ENCODE measurements at regions not wholly inside any gene's neighbourhood (a gene's known extent, or its start where the extent isn't known, plus 50 kb on each side); places are given as distances from the start of the nearest gene placed in this dataset.
A peak's percentile ranks its signal among the peaks of the same experiment; 100 is the strongest.
"Not testable (repeated sequence)": the region's sequence is repeated elsewhere in the genome, so short reads cannot be mapped to it uniquely, and the experiment has no call there.

- DNase-seq (ENCODE audit: low read depth in 2 of 3, low spot score in 2 of 3), result no peak
Measured at GRCh38 chr14:66001356-66001755, 484.8 kb upstream of the CCDC196 start.

GRCh38 chr14:66003082-66003730 lies 483.0 kb upstream of the CCDC196 start:
- DNase-seq (ENCODE audit: low read depth in 2 of 3, low spot score in 2 of 3), result no peak

- DNase-seq (ENCODE audit: low read depth in 2 of 3, low spot score in 2 of 3), result no peak
Measured at GRCh38 chr14:66005900-66006434, 480.2 kb upstream of the CCDC196 start.

DNA sequence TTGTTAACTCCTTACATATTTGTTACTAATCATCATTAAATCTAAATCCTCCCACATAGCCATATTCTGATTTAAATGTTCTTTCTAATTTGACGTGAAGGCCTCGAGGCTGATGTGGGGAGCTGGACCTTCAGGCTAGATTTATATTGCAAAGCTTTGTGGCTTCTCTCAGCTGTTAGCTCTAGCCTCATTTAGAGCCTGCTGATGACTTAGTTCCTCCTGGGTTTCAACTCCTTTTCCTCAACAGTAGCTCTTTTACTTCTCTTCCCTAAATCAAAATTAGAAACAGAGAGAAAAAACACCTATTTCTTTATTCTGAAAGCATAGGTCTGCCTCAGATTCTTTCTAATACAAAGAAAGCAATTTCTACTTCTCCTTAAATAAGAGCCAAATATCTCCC lies 477.5 kb upstream of the CCDC196 start:
- DNase-seq (ENCODE audit: low read depth in 2 of 3, low spot score in 2 of 3), result peak in 1 of 3 donors; percentile 13

DNA sequence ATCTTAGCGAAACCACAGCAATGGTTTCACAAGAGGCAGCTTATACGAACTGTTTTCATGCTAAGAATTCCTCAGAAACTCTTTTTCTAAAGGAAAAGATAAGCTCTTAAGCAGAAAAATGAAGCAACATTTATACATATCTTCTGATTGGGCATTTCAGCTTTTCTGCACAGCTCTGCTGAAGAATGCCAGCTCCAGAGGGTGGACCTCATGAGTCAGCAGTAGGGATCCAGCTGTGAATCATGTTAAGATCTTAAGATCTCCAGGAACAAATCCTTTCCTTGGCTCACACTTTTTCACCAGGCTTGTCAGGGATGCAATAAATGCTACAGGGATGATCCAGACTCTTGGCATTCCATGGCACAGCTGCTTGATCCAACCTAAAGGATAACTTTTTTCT lies 477.1 kb upstream of the CCDC196 start:
- DNase-seq (ENCODE audit: low read depth in 2 of 3, low spot score in 2 of 3), result no peak

- DNase-seq (ENCODE audit: low read depth in 2 of 3, low spot score in 2 of 3), result no peak
Measured at GRCh38 chr14:66010695-66011094, 475.5 kb upstream of the CCDC196 start.

- DNase-seq (ENCODE audit: low read depth in 2 of 3, low spot score in 2 of 3), result no peak
Measured at GRCh38 chr14:66011855-66012254, 474.3 kb upstream of the CCDC196 start.

DNA sequence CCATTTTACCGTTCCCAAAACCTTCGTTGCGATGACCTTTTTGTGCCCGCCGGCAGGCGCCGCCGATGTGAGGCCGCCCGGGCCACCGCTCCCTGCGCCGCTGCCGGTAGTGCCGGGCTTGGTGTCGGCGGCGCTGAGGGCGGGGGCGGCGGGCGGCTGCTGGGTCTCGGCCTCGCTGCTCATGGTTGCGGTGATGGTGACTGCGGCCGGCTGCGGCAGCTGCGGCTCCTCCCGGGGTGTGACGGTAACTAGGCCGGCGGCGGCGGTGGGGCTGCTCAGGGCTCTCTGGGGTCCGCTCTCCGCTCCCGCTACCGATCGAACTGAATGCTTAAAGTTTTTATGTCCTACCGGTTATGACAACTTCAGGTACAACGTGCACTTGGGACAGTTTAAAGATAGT lies 472.6 kb upstream of the CCDC196 start:
- not testable (repeated sequence) for DNase-seq (ENCODE audit: low read depth in 2 of 3, low spot score in 2 of 3)

GRCh38 chr14:66015071-66015780 lies 470.9 kb upstream of the CCDC196 start:
- DNase-seq (ENCODE audit: low read depth in 2 of 3, low spot score in 2 of 3), result no peak

DNA sequence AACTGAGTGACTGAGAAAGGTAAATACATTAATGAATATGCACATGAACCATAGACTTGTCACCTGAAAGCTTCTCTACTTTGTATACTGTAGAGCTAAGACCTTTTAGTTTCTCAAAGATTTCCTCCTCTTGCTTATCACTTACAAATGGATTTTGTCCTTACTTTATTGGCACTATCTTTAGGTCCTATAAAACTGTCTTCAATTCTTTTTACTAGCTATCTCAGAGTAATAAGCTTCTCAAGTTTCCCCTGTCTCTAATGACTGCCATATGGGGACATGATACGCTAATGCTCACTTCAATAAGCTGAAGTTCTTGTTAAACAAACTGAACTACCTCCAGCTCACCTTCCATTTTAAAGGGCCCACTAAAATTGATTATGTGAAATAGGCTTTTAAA lies 468.2 kb upstream of the CCDC196 start:
- DNase-seq (ENCODE audit: low read depth in 2 of 3, low spot score in 2 of 3), result no peak

DNA sequence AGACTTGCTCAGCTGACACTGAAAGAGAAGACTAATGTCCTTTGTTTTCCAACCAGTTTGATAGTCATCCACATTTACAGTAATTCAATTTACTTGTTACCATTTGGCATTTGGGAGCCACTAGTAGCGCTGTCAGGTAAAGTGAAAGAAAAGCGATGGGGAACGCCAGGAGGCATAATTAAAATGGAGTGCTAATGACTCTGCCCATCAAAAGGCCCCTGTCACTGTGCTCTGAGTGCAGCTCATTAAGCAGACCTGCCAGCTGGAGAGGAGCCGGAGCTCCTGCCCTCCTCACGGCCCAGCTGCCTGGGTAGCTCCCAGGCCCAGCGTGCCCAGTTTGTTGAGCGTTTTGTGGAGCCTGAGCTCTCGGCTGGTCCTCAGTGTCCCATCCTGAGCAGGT lies 463.6 kb upstream of the CCDC196 start:
- no peak for DNase-seq (ENCODE audit: low read depth in 2 of 3, low spot score in 2 of 3)

GRCh38 chr14:66025779-66026178 lies 460.4 kb upstream of the CCDC196 start:
- DNase-seq (ENCODE audit: low read depth in 2 of 3, low spot score in 2 of 3), result no peak

DNA sequence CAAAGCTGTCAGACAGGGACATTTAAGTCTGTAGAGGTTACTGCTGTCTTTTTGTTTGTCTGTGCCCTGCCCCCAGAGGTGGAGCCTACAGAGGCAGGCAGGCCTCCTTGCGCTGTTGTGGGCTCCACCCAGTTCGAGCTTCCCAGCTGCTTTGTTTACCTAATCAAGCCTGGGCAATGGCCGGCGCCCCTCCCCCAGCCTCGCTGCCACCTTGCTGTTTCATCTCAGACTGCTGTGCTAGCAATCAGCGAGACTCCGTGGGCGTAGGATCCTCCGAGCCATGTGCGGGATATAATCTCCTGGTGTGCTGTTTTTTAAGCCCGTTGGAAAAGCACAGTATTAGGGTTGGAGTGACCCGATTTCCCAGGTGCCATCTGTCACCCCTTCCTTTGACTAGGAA lies 454.2 kb upstream of the CCDC196 start:
- not testable (repeated sequence) for DNase-seq (ENCODE audit: low read depth in 2 of 3, low spot score in 2 of 3)

GRCh38 chr14:66032800-66033199 lies 453.4 kb upstream of the CCDC196 start:
- no peak for DNase-seq (ENCODE audit: low read depth in 2 of 3, low spot score in 2 of 3)

- DNase-seq (ENCODE audit: low read depth in 2 of 3, low spot score in 2 of 3), result no peak
Measured at GRCh38 chr14:66036547-66036946, 449.6 kb upstream of the CCDC196 start.

DNA sequence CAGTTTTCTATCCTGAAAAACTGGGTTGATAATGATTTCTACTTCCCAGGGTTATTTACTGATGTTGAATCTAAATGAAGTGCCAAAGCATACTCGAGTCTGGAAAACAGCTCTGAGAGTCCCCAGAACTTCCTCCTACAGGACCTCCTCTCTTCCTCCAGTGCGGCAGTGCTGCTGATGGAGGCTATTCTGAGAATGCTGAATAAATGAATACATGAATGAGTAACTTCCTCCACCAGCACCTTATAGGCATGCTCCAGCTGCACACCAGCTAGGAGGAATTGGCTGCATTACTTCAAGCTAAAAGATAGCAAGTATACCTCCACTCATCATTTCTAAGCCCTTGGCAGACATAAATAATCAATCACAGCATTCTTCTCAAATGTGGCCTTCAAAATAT lies 448.8 kb upstream of the CCDC196 start:
- DNase-seq (ENCODE audit: low read depth in 2 of 3, low spot score in 2 of 3), result no peak

DNA sequence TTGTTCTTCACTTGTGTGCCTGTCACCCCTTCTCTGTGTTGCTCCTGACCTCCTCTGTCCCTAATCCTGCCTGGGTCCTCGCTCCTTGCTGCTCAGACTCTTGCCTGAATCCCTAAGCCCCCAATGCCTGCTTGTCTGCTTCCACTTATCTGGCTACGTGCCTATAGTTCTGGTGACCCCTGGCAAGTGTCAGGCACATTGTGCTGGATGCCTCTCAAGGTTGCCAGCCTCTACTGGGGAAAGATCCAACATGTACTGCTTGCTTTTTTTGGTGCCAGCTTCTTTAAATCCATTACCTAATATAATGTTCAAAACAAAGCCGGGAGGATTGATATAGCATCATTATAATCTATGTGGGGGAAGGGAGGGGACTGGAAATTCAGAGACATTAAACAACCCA lies 448.0 kb upstream of the CCDC196 start:
- no peak for DNase-seq (ENCODE audit: low read depth in 2 of 3, low spot score in 2 of 3)

DNA sequence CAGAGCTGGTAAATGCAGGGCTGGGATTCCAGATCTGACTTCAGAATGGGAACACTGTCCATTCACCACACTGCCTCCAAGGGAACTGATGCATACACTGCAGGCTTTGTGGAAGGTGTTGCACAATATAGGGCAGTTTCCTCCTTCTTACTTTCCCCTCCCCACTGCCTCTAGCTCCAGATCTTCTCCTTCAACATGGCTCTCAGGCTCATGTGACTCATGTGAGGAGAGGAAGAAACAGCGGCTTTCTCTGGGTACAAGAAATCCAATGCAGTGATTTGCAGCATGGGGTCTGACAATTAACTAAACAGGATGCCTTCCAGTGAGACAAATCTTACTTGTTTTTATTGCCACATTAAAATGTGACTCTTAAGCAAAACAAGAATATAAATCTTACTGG lies 447.6 kb upstream of the CCDC196 start:
- peak in 1 of 3 donors; percentile 22 for DNase-seq (ENCODE audit: low read depth in 2 of 3, low spot score in 2 of 3)

GRCh38 chr14:66039495-66039894 lies 446.7 kb upstream of the CCDC196 start:
- no peak for DNase-seq (ENCODE audit: low read depth in 2 of 3, low spot score in 2 of 3)

GRCh38 chr14:66041582-66041981 lies 444.6 kb upstream of the CCDC196 start:
- no peak for DNase-seq (ENCODE audit: low read depth in 2 of 3, low spot score in 2 of 3)

GRCh38 chr14:66043921-66044320 lies 442.2 kb upstream of the CCDC196 start:
- no peak for DNase-seq (ENCODE audit: low read depth in 2 of 3, low spot score in 2 of 3)

DNA sequence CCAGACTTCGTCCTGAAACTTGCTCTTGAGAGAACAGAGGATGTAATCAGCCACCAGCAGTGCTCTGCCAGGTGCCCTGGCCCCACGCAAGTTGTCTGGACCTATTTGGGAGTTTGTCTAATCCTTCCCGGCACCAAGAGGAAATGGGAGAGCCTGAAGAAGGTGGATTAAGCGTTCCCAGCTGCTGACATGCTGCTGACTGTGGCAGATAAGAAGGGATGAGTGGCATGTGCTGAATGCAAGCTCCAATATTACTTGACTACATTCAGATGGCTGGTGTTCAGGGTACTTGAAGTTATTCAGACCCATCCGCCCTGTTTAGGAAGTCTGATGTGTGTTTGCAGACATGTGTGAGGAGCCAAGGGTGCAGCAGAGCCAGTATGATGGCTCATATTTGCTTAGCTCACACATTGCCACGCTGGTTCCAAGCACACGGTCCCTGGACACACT lies 440.6 kb upstream of the CCDC196 start:
- no peak for DNase-seq (ENCODE audit: low read depth in 2 of 3, low spot score in 2 of 3)

Measured in hematopoietic multipotent progenitor cell (in vitro differentiated cells).